SK-N-SH (cell line): ENCODE measurements at regions not wholly inside any gene's neighbourhood (a gene's known extent, or its start where the extent isn't known, plus 50 kb on each side); places are given as distances from the start of the nearest gene placed in this dataset.

ENCODE experiments used
- CTCF ChIA-PET: fragments of 300-600, 350-600 bp; formaldehyde crosslinking; extraction: SDS; loops from one replicate; lab custom pipeline; 2021; lab: Yijun Ruan, JAX
- POLR2A ChIA-PET: fragments of 350-600 bp; sonication (Branson Sonifier 250); formaldehyde crosslinking; extraction: SDS; loops from one replicate; lab custom pipeline; 2020; ENCODE audit warnings: antibody characterized with exemption, inconsistent platforms; lab: Yijun Ruan, JAX
- DNase-seq: peaks from one replicate; pipeline ENCODE4 v3.0.0; 2012
- H2AFZ ChIP-seq: fragments of 200-600 bp; sonication (generic); 2 replicates; pipeline ENCODE4 v1.8.1; 2016; ENCODE audit warnings: antibody characterized with exemption, mild to moderate bottlenecking, low read depth
- H3F3A ChIP-seq: fragments of 200-600 bp; sonication (generic); replicated peaks from 2 replicates; pipeline ENCODE3; 2016; ENCODE audit warnings: antibody characterized with exemption, mild to moderate bottlenecking; ENCODE audit not compliant: insufficient read depth
- H3K27ac ChIP-seq, 2 experiments: fragments of 200-500 bp in 1 of 2; fragments of 200-600 bp in 1 of 2; sonication (Bioruptor generic) in 1 of 2; sonication (generic), shearing (Covaris generic) in 1 of 2; 2 replicates each; pipeline versions ENCODE4 v1.5.1 to v1.6.1; 2014 to 2016; ENCODE audit warnings: low read depth in 2 of 2, inconsistent platforms in 1 of 2, low read length in 1 of 2, mild to moderate bottlenecking in 1 of 2, mixed read lengths in 1 of 2
- H3K27me3 ChIP-seq: fragments of 200-600 bp; sonication (generic), shearing (Covaris generic); 2 replicates; pipeline ENCODE4 v1.6.1; 2016; ENCODE audit warnings: mixed run types; ENCODE audit not compliant: insufficient read depth
- H3K36me3 ChIP-seq, 2 experiments: fragments of 200-500 bp in 1 of 2; fragments of 200-600 bp in 1 of 2; sonication (Bioruptor generic) in 1 of 2; sonication (generic) in 1 of 2; replicated peaks in 1 of 2; 2 replicates each; pipeline versions ENCODE3 to v1.5.1; 2014 to 2016; ENCODE audit warnings: low read length in 1 of 2, mild to moderate bottlenecking in 1 of 2; ENCODE audit not compliant: insufficient read depth in 2 of 2, control insufficient read depth in 1 of 2
- H3K4me1 ChIP-seq, 2 experiments: fragments of 200-500 bp in 1 of 2; fragments of 200-600 bp in 1 of 2; sonication (Bioruptor generic) in 1 of 2; sonication (generic), shearing (Covaris generic) in 1 of 2; 2 replicates each; pipeline versions ENCODE4 v1.5.1 to v1.6.1; 2014 to 2016; ENCODE audit warnings: low read depth in 1 of 2, low read length in 1 of 2, mixed run types in 1 of 2; ENCODE audit not compliant: insufficient read depth in 2 of 2, control insufficient read depth in 1 of 2
- H3K4me2 ChIP-seq: fragments of 200-600 bp; sonication (generic), shearing (Covaris generic); 2 replicates; pipeline ENCODE4 v1.6.1; 2017; ENCODE audit warnings: mixed run types
- H3K4me3 ChIP-seq, 2 experiments: fragments of 200-500 bp in 1 of 2; fragments of 200-600 bp in 1 of 2; sonication (Bioruptor generic) in 1 of 2; sonication (generic), shearing (Covaris generic) in 1 of 2; 2 replicates each; pipeline versions ENCODE4 v1.5.1 to v1.8.1; 2014 to 2016; ENCODE audit warnings: low read depth in 2 of 2, inconsistent platforms in 1 of 2, low read length in 1 of 2, mild to moderate bottlenecking in 1 of 2, mixed read lengths in 1 of 2, moderate library complexity in 1 of 2
- H3K79me2 ChIP-seq: fragments of 200-600 bp; sonication (generic); 2 replicates; pipeline ENCODE4 v1.8.1; 2017; ENCODE audit warnings: mild to moderate bottlenecking; ENCODE audit not compliant: insufficient read depth
- H3K9ac ChIP-seq: fragments of 200-600 bp; sonication (generic); 2 replicates; pipeline ENCODE4 v1.6.1; 2017; ENCODE audit warnings: mixed run types
- H3K9me2 ChIP-seq: fragments of 200-600 bp; sonication (generic); 2 replicates; pipeline ENCODE4 v1.6.1; 2017; ENCODE audit warnings: mixed run types
- H3K9me3 ChIP-seq: fragments of 200-600 bp; sonication (generic); 2 replicates; pipeline ENCODE4 v1.6.1; 2017; ENCODE audit warnings: mixed run types, mild to moderate bottlenecking, moderate library complexity
- H4K20me1 ChIP-seq: fragments of 200-600 bp; sonication (generic); 2 replicates; pipeline ENCODE4 v1.6.1; 2017; ENCODE audit warnings: mild to moderate bottlenecking, mixed run types; ENCODE audit not compliant: insufficient read depth
- CHD2 ChIP-seq: fragments of 150-350 bp; IDR thresholded peaks from 2 replicates; pipeline ENCODE4 v1.6.1; 2018; ENCODE audit warnings: low read length; ENCODE audit not compliant: partially characterized antibody
- CTCF ChIP-seq: fragments of 200-600 bp; sonication (generic); IDR thresholded peaks from 2 replicates; pipeline ENCODE4 v1.6.1; 2017; ENCODE audit warnings: antibody characterized with exemption, mild to moderate bottlenecking, moderate library complexity
- EP300 ChIP-seq, 2 experiments: IDR thresholded peaks; 2 replicates each; pipeline versions ENCODE4 v1.4.0 to v1.6.1; 2012; ENCODE audit warnings: borderline replicate concordance in 1 of 2, low read depth in 1 of 2, low read length in 1 of 2
- FOSL2 ChIP-seq: IDR thresholded peaks from 2 replicates; pipeline ENCODE4 v1.4.0; 2012; ENCODE audit warnings: low read depth, mild to moderate bottlenecking, moderate library complexity, borderline replicate concordance
- FOXJ3 ChIP-seq: sonication (generic); formaldehyde crosslinking; IDR thresholded peaks from 2 replicates; pipeline ENCODE4 v1.5.1; 2020; ENCODE audit warnings: mild to moderate bottlenecking, missing genetic modification reagents
- FOXM1 ChIP-seq: IDR thresholded peaks from 2 replicates; pipeline ENCODE4 v1.4.0; 2012; ENCODE audit warnings: low read depth, mild to moderate bottlenecking
- GABPA ChIP-seq: IDR thresholded peaks from 2 replicates; pipeline ENCODE4 v1.4.0; 2012; ENCODE audit warnings: low read depth, mild to moderate bottlenecking
- JUND ChIP-seq: IDR thresholded peaks from 2 replicates; pipeline ENCODE4 v1.4.0; 2012
- MAX ChIP-seq: IDR thresholded peaks from 2 replicates; pipeline ENCODE4 v1.4.0; 2012; ENCODE audit warnings: low read depth
- NRF1 ChIP-seq: IDR thresholded peaks from 2 replicates; pipeline ENCODE4 v1.6.1; 2012; ENCODE audit warnings: low read depth, mild to moderate bottlenecking, low read length
- PBX3 ChIP-seq: IDR thresholded peaks from 2 replicates; pipeline ENCODE4; 2012
- POLR2AphosphoS5 ChIP-seq: IDR thresholded peaks from 2 replicates; pipeline ENCODE4 v1.6.1; 2012; ENCODE audit warnings: low read depth, low read length
- RFX5 ChIP-seq: IDR thresholded peaks from 2 replicates; pipeline ENCODE4 v1.6.1; 2012; ENCODE audit warnings: mild to moderate bottlenecking, improper control_type of control experiment, low read length
- RXRA ChIP-seq: IDR thresholded peaks from 2 replicates; pipeline ENCODE4 v1.4.0; 2012; ENCODE audit warnings: low read depth, mild to moderate bottlenecking, borderline replicate concordance
- SMC3 ChIP-seq: IDR thresholded peaks from 2 replicates; pipeline ENCODE4 v1.6.1; 2012; ENCODE audit warnings: low read depth, low read length, improper control_type of control experiment
- TEAD4 ChIP-seq: IDR thresholded peaks from 2 replicates; pipeline ENCODE4 v1.4.0; 2012; ENCODE audit warnings: mild to moderate bottlenecking, borderline replicate concordance; ENCODE audit not compliant: insufficient read depth
- ZBTB33 ChIP-seq: IDR thresholded peaks from 2 replicates; pipeline ENCODE4 v1.4.0; 2012; ENCODE audit warnings: low read depth, borderline replicate concordance
- WGBS: methylation state at CpG from one replicate; pipeline ENCODE4 v1.1.6; 2017; ENCODE audit warnings: low lambda C conversion rate; 5-methylcytosine and 5-hydroxymethylcytosine counted together

- H3K4me2 ChIP-seq = no peak overlapping the region
- no peak overlapping the region for H3K9ac ChIP-seq
- H3F3A ChIP-seq = no peaks in the 10 kb centered on the region
- no peaks in the 10 kb centered on the region for H3K36me3 ChIP-seq
- CTCF ChIA-PET = no interaction called here
- TF ChIP-seq TEAD4 (no peak), FOXM1 (no peak), RFX5 (no peak), GABPA (no peak), FOXJ3 (CRISPR knock-in tag) (no peak), FOSL2 (no peak), NRF1 (no peak), PBX3 (no peak), CTCF (no peak), JUND (no peak), EP300 (IDR thresholded peaks at IDR 0.05; ENCODE audit: borderline replicate concordance in 1 of 2, low read depth in 1 of 2, low read length in 1 of 2) (no peak), RXRA (no peak), ZBTB33 (no peak)
- TF ChIP-seq, all 33 proteins: peak for 0
- no peaks in the 10 kb centered on the region for H3K27me3 ChIP-seq
- no peaks in the 10 kb centered on the region for H3K9me3 ChIP-seq
- no peak overlapping the region for H3K27ac ChIP-seq
- no peak overlapping the region for H3K4me3 ChIP-seq
- DNase-seq = no peak
- no peaks in the 10 kb centered on the region for H4K20me1 ChIP-seq
- H3K4me1 ChIP-seq = no peaks in the 10 kb centered on the region
- H3K79me2 ChIP-seq = no peaks in the 10 kb centered on the region
- no peaks in the 10 kb centered on the region for H3K9me2 ChIP-seq
- POLR2A ChIA-PET = no interaction called here
- H2AFZ ChIP-seq = no peak overlapping the region
These were observed 54.4 kb upstream of the KCND3 start for GRCh38 chr1:112043901-112044300.

GRCh38 chr1:112044745-112045144 is 55.3 kb upstream of the KCND3 start:
- H3K4me1 ChIP-seq = no peaks in the 10 kb centered on the region
- TF ChIP-seq SMC3 (no peak), RXRA (no peak), FOSL2 (no peak), GABPA (no peak), MAX (no peak), POLR2AphosphoS5 (no peak), CTCF (no peak), CHD2 (no peak)
- TF ChIP-seq, all 33 proteins: peak for 0
- WGBS = 5% methylated on average over 3 of the region's 3 CpGs
- no peak overlapping the region for H3K4me2 ChIP-seq
- ChIA-PET CTCF (no interaction called here), POLR2A (no interaction called here)
- no peaks in the 10 kb centered on the region for H3K9me2 ChIP-seq
- H4K20me1 ChIP-seq = no peaks in the 10 kb centered on the region
- H3K36me3 ChIP-seq = no peaks in the 10 kb centered on the region
- no peaks in the 10 kb centered on the region for H3K27me3 ChIP-seq
- H3K9ac ChIP-seq = no peak overlapping the region
- no peak overlapping the region for H2AFZ ChIP-seq
- H3K79me2 ChIP-seq = no peaks in the 10 kb centered on the region
- DNase-seq = no peak
- H3K27ac ChIP-seq = no peak overlapping the region
- H3K9me3 ChIP-seq = no peaks in the 10 kb centered on the region
- H3K4me3 ChIP-seq = no peak overlapping the region
- no peaks in the 10 kb centered on the region for H3F3A ChIP-seq
